Sigmoid colon (tissue), 6 donors: ENCODE measurements at regions not wholly inside any gene's neighbourhood (a gene's known extent, or its start where the extent isn't known, plus 50 kb on each side); places are given as distances from the start of the nearest gene placed in this dataset.

ENCODE experiments used
- DNase-seq: peaks from one replicate; pipeline ENCODE4 v3.0.0-alpha.2; 2019
- H3K27ac ChIP-seq, 4 donors: fragments of 200-600 bp; sonication (generic); one replicate each; pipeline ENCODE4 v1.5.1; 2016 to 2019; ENCODE audit warnings: mild to moderate bottlenecking in 1 of 4
- H3K27me3 ChIP-seq, 3 donors: fragments of 200-600 bp; sonication (generic); one replicate each; pipeline ENCODE4 v1.5.1; 2019; ENCODE audit warnings: mild to moderate bottlenecking in 1 of 3
- H3K36me3 ChIP-seq, 4 donors: fragments of 200-600 bp; sonication (generic); one replicate each; pipeline ENCODE4 v1.5.1; 2016 to 2019
- H3K4me1 ChIP-seq, 4 donors: fragments of 200-600 bp; sonication (generic); one replicate each; pipeline ENCODE4 v1.5.1; 2017 to 2019
- H3K4me3 ChIP-seq, 4 donors: fragments of 200-600 bp; sonication (generic); one replicate each; pipeline ENCODE4 v1.5.1; 2017 to 2019; ENCODE audit warnings: mild to moderate bottlenecking in 2 of 4, moderate library complexity in 1 of 4
- H3K9me3 ChIP-seq, 4 donors: fragments of 200-600 bp in 3 of 4; sonication (generic) in 3 of 4; one replicate each; pipeline versions ENCODE4 v1.5.1 to v1.6.1; 2013 to 2019
- CTCF ChIP-seq, 4 experiments: fragments of 450-650 bp in 3 of 4; fragments of 200-600 bp in 1 of 4; IDR thresholded peaks; one replicate each; pipeline ENCODE4 v1.5.1; 2016 to 2019; ENCODE audit warnings: antibody characterized with exemption in 4 of 4, mild to moderate bottlenecking in 3 of 4, moderate library complexity in 2 of 4
- EP300 ChIP-seq, 4 donors: sonication (generic); formaldehyde crosslinking; IDR thresholded peaks; one replicate each; pipeline ENCODE4 v1.6.1; 2017; ENCODE audit warnings: antibody characterized with exemption in 4 of 4
- POLR2A ChIP-seq, 2 donors: fragments of 450-650 bp; IDR thresholded peaks; one replicate each; pipeline ENCODE4 v1.6.1; 2016; ENCODE audit warnings: antibody characterized with exemption in 2 of 2, mild to moderate bottlenecking in 2 of 2, moderate library complexity in 2 of 2
- POLR2AphosphoS5 ChIP-seq, 4 donors: sonication (generic); formaldehyde crosslinking; IDR thresholded peaks; one replicate each; pipeline ENCODE4 v1.6.1; 2017; ENCODE audit warnings: antibody characterized with exemption in 4 of 4
- WGBS, 2 donors: extraction: QIAGEN DNeasy Blood & Tissue Kit; methylation state at CpG; one replicate each; pipeline ENCODE4 v1.1.7; 2013; 5-methylcytosine and 5-hydroxymethylcytosine counted together
- intact Hi-C: fragments of 100-400 bp; cut with DNase I; formaldehyde crosslinking; loops from one replicate; pipeline ENCODE4 v1.15.1; 2023
- donor health status: healthy with polysubstance abuse.
- donor health status: healthy.

DNA sequence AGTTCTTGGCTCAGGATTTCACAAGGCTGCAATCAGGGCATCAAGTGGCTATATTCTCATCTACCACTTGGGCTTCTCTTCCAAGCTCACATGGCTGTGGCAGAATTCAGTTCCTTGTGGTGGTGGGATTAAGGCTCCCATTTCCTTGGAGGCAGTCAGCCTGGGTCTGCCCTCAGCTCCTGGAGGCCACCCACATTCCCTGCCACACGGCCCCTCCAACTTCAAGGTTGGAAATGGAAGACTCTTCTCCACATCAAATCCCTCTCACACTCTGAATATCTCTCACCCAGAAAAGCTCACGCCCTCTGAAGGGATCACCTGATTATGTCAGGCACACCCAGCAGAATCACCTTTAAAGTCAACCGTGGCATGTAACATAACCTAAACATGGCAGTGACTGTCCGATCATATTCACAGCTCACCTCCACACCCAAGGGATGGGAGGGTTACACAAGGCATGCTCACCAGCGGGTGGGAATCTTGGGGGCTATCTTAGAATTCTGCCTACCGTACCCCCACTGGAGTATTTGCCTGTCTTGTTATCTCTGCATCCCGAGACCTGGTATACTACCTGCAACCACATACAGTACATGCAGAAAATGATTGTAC is 256.2 kb upstream of the KLHL29 start:
- Histone ChIP-seq H3K4me3 (no peak overlapping the region), H3K36me3 (no peaks in the 10 kb centered on the region), H3K9me3 (no peaks in the 10 kb centered on the region), H3K27me3 (peaks cover 0 to 3% (median 0%) of the 10 kb centered on the region in 3 donors), H3K4me1 (no peaks in the 10 kb centered on the region), H3K27ac (no peak overlapping the region)
- intact Hi-C loops, result no loop called here
- TF ChIP-seq EP300 (IDR thresholded peaks at IDR 0.05) (no peak), POLR2A (IDR thresholded peaks at IDR 0.05) (no peak), POLR2AphosphoS5 (IDR thresholded peaks at IDR 0.05) (no peak), CTCF (IDR thresholded peaks at IDR 0.05) (no peak)
- WGBS, 2 donors, result 83 to 94% methylated on average over 7 of the region's 7 CpGs
- DNase-seq, result no peak

DNA sequence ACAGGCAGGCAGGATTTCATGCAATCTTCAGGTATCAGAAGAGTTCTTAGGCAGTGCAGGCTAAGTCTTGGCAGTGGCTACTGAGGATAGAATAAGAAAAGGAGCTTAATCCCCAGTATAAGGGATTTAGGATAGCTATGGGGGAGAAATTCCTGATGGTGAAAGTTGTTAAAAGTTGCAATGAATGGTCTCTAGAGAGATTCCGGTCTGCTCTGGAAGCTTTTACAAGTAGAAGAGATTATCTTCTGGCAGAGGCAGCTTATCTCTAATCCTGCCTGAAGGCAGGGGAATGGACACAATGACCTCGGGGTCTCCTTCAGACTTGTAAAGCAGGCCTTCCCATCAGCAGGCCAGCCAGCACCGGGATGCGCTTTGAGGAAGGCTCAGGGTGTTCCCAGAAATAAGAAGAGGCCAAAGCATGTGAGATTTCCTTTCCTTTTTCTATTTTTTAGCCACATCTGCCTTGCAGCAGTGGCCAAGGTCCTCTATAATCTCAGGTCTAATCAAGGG is 253.9 kb upstream of the KLHL29 start:
- Histone ChIP-seq H3K9me3 (no peaks in the 10 kb centered on the region), H3K27me3 (no peaks in the 10 kb centered on the region), H3K27ac (no peak overlapping the region), H3K4me3 (no peak overlapping the region), H3K36me3 (no peaks in the 10 kb centered on the region), H3K4me1 (peaks cover 0 to 18% (median 13%) of the 10 kb centered on the region in 4 donors)
- WGBS, 2 donors, result 81 to 93% methylated on average over 4 of the region's 4 CpGs
- DNase-seq, result no peak
- TF ChIP-seq POLR2A (IDR thresholded peaks at IDR 0.05) (no peak), POLR2AphosphoS5 (IDR thresholded peaks at IDR 0.05) (no peak), EP300 (IDR thresholded peaks at IDR 0.05) (no peak), CTCF (IDR thresholded peaks at IDR 0.05) (no peak)
- intact Hi-C loops, result no loop called here

GRCh38 chr2:23132000-23132399 is 253.0 kb upstream of the KLHL29 start:
- TF ChIP-seq POLR2AphosphoS5 (IDR thresholded peaks at IDR 0.05) (no peak), EP300 (IDR thresholded peaks at IDR 0.05) (no peak), CTCF (IDR thresholded peaks at IDR 0.05) (no peak)
- intact Hi-C loops, result no loop called here
- 92 to 95% methylated on average over 2 of the region's 2 CpGs for WGBS, 2 donors
- H3K4me3 ChIP-seq, result no peak overlapping the region
- peaks cover 0 to 18% (median 14%) of the 10 kb centered on the region in 4 donors for H3K4me1 ChIP-seq
- H3K9me3 ChIP-seq, result no peaks in the 10 kb centered on the region
- H3K27ac ChIP-seq, result no peak overlapping the region
- no peaks in the 10 kb centered on the region for H3K27me3 ChIP-seq
- no peak for DNase-seq
- H3K36me3 ChIP-seq, result no peaks in the 10 kb centered on the region

DNA sequence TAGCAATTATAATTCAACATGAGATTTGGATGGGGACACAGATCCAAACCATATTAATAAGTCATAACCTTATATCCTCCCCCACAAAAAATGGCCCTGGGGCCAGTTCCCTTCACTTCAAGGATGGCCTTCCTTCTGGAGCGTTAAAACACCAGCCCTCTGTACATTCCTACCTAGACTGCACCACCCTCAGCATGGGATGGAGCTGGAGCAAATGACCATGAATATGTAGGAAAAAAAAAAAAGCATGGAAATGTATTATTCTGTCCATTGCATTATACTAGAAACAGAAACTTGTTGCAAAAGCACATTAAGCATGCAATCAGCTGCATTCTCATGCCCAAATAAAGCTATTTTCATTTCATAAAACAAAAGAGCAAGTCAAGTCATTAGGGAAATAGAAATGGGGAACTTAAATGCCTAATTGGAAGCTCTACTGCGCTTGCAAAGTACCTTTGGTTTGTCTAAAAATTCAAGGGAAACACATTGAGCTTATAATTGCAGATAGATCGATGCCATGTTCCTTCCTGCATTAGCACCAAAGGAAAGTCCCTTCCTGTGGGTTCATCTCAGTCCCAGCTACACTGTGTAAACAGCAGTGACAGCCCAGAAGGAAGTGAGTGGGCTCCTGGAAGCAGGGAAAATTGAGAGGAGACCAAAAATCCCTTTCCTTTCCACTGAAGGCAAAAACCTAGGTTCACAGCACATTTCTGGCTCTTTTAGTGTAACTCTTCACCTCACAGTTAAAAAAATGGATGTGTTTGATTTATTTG is 252.0 kb upstream of the KLHL29 start:
- TF ChIP-seq POLR2A (IDR thresholded peaks at IDR 0.05), result no peak
- TF ChIP-seq CTCF (IDR thresholded peaks at IDR 0.05), result no peak
- no peak for TF ChIP-seq EP300 (IDR thresholded peaks at IDR 0.05)
- TF ChIP-seq POLR2AphosphoS5 (IDR thresholded peaks at IDR 0.05), result no peak
- Histone ChIP-seq H3K27me3 (no peaks in the 10 kb centered on the region), H3K36me3 (no peaks in the 10 kb centered on the region), H3K9me3 (no peaks in the 10 kb centered on the region), H3K27ac (no peak overlapping the region), H3K4me1 (peaks cover 0 to 18% (median 14%) of the 10 kb centered on the region in 4 donors), H3K4me3 (no peak overlapping the region)
- 47 to 67% methylated on average over 3 of the region's 3 CpGs for WGBS, 2 donors
- no peak for DNase-seq
- intact Hi-C loops, result no loop called here
